ENCODE measurements at regions not wholly inside any gene's neighbourhood (a gene's known extent, or its start where the extent isn't known, plus 50 kb on each side); places are given as distances from the start of the nearest gene placed in this dataset.

DNA sequence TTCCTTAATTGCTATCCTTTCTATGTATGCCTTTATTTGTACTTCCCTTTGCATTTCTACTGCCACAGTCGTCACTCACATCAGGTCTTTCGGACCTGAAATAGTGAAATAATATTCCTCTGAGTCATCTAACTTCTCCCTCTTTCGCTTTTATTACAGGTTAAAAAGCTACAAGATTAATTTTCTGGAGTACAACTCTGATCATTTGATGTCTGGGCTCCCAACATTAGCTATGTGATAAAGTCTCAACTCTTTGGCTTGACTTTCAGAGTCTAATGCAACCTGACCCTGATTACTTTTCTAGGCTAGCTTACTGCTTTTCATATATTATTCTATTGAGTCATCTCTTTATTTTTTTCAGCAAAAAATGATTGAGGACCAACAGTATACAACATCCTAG, 638.8 kb upstream of the WWC1 start:
- Mint-ChIP-seq H3K27ac (no peak overlapping the region), H3K27me3 (peaks cover 0 to 4% (median 0%) of the 10 kb centered on the region in 5 donors), H3K4me1 (no peaks in the 10 kb centered on the region), H3K36me3 (no peaks in the 10 kb centered on the region), H3K9me3 (peaks cover 0 to 16% (median 0%) of the 10 kb centered on the region in 9 donors), H3K4me3 (no peak overlapping the region)
- no peak for DNase-seq
- POLR2A ChIA-PET = no interaction called here
- no peak for ATAC-seq

GRCh38 chr5:167653645-167654106, 637.8 kb upstream of the WWC1 start:
- POLR2A ChIA-PET = no interaction called here
- H3K4me3 Mint-ChIP-seq = no peak overlapping the region
- H3K27ac Mint-ChIP-seq = no peak overlapping the region
- DNase-seq = no peak
- no peaks in the 10 kb centered on the region for H3K36me3 Mint-ChIP-seq
- H3K9me3 Mint-ChIP-seq = peaks cover 0 to 16% (median 0%) of the 10 kb centered on the region in 9 donors
- ATAC-seq = no peak
- H3K27me3 Mint-ChIP-seq = peaks cover 0 to 4% (median 0%) of the 10 kb centered on the region in 5 donors
- no peaks in the 10 kb centered on the region for H3K4me1 Mint-ChIP-seq

DNA sequence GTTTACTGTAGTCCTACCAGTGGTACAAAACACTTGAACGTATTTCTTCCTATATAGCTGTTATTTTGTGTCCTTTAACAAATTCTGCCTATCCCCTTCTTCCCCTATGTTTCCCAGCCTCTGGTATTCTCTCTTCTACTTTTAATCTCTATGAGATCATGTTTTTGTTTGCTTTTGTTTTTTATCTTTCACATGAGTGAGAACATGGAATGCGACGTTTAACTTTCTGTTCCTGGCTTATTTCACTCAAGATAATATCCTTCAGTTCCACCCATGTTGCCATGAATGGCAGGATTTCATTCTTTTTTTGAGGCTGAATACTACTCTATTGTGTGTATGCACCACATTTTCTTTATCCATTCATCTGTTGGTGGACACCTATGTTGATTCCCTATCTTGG, 634.4 kb upstream of the WWC1 start:
- DNase-seq (no peak), ATAC-seq (no peak)
- H3K9me3 Mint-ChIP-seq = peaks cover 0 to 10% (median 0%) of the 10 kb centered on the region in 9 donors
- no peak overlapping the region for H3K4me3 Mint-ChIP-seq
- POLR2A ChIA-PET = no interaction called here
- no peaks in the 10 kb centered on the region for H3K36me3 Mint-ChIP-seq
- H3K27ac Mint-ChIP-seq = no peak overlapping the region
- no peaks in the 10 kb centered on the region for H3K4me1 Mint-ChIP-seq
- H3K27me3 Mint-ChIP-seq = peaks cover 0 to 4% (median 0%) of the 10 kb centered on the region in 5 donors

DNA sequence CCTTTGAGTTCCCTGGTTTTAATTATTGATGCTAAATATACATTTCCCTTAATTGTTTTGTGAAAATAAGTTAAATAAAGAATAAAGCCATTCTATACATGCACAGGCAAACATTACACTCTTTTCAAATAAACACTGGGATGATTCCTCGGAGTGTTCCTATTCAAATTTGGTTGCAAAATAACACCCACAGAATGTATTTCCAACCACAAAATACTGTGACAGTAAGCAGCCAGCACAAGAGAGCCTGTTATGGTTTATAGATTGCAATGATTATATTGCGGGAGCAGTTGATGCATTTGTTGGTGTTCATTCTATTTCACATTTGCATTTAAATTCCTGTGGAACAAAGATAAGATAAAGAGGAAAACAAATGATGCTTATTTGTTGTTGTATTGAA, 632.6 kb upstream of the WWC1 start:
- ATAC-seq (no peak), DNase-seq (no peak)
- POLR2A ChIA-PET = no interaction called here

GRCh38 chr5:167661605-167662004, 629.8 kb upstream of the WWC1 start:
- Mint-ChIP-seq H3K27me3 (peaks cover 0 to 4% (median 0%) of the 10 kb centered on the region in 5 donors), H3K4me3 (no peak overlapping the region), H3K9me3 (peaks cover 0 to 4% (median 0%) of the 10 kb centered on the region in 9 donors), H3K27ac (no peak overlapping the region), H3K36me3 (no peaks in the 10 kb centered on the region), H3K4me1 (no peaks in the 10 kb centered on the region)
- DNase-seq = no peak
- ATAC-seq = no peak
- POLR2A ChIA-PET = no interaction called here

More for the DNA sequence above, 632.6 kb upstream of the WWC1 start:
- Mint-ChIP-seq H3K9me3 (peaks cover 0 to 4% (median 0%) of the 10 kb centered on the region in 9 donors), H3K36me3 (no peaks in the 10 kb centered on the region), H3K27me3 (peaks cover 0 to 4% (median 0%) of the 10 kb centered on the region in 5 donors), H3K4me1 (no peaks in the 10 kb centered on the region), H3K4me3 (no peak overlapping the region), H3K27ac (no peak overlapping the region)

DNA sequence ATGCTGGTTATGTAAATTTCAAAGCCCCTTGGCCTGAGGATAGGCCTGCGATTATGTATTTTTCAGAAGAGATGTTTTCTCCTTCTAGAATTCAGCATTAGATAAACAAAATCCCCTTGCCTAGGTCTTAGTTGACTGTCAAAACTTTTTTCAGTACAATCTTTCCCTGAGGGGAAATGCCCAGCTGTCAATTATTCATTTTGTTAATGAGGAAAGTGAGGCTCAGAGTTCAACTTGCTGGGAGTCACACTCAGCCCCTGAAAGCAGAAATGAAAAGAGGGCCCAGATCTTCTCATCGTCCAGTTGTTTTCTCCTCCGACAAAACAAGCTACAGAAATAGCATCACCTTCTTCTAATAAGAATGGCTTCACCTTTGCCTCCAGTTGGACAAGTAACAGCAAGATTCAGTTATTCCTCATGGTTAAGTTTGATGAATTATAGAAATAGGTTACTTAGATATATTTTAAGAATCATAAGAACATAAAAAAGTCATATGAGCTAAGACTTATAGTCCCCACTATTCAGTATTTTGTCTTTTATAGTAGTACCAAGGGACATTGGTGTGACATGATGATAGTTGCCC, 627.1 kb upstream of the WWC1 start:
- no peak for ATAC-seq
- no peaks in the 10 kb centered on the region for H3K9me3 Mint-ChIP-seq
- DNase-seq = no peak
- H3K27me3 Mint-ChIP-seq = no peaks in the 10 kb centered on the region
- POLR2A ChIA-PET = no interaction called here
- no peaks in the 10 kb centered on the region for H3K4me1 Mint-ChIP-seq
- H3K4me3 Mint-ChIP-seq = no peak overlapping the region
- H3K27ac Mint-ChIP-seq = no peak overlapping the region
- no peaks in the 10 kb centered on the region for H3K36me3 Mint-ChIP-seq

- ATAC-seq (no peak), DNase-seq (no peak)
- H3K27me3 Mint-ChIP-seq = peaks cover 0 to under 1% (median 0%) of the 10 kb centered on the region in 5 donors
- no peak overlapping the region for H3K4me3 Mint-ChIP-seq
- H3K9me3 Mint-ChIP-seq = peaks cover 0 to under 1% (median 0%) of the 10 kb centered on the region in 9 donors
- no peaks in the 10 kb centered on the region for H3K36me3 Mint-ChIP-seq
- POLR2A ChIA-PET = no interaction called here
- no peak overlapping the region for H3K27ac Mint-ChIP-seq
- no peaks in the 10 kb centered on the region for H3K4me1 Mint-ChIP-seq
Observed at GRCh38 chr5:167665841-167666375, 625.5 kb upstream of the WWC1 start.

DNA sequence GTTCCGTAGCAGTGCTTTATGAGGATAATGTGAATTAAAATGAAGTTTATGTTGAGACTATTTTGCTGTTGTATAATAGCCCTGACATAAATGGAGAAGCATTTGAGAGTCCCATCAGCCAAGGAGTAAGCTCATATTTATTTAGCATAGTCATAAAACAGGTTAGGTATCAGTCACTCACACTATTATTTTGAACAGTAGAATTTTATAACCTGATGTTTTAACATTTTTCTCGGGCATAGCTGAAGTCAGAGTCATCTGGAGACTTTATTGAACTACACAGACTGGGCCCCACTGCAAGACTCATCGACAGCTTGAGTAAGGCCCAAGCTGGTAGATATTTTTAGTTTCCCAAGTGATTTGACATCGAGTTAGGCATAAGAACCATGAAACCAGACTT, 620.3 kb upstream of the WWC1 start:
- H3K9me3 Mint-ChIP-seq = peaks cover 0 to 9% (median under 1%) of the 10 kb centered on the region in 9 donors
- ATAC-seq = no peak
- DNase-seq = no peak
- no peak overlapping the region for H3K4me3 Mint-ChIP-seq
- no peaks in the 10 kb centered on the region for H3K4me1 Mint-ChIP-seq
- H3K27ac Mint-ChIP-seq = no peak overlapping the region
- H3K27me3 Mint-ChIP-seq = peaks cover 0 to 2% (median 0%) of the 10 kb centered on the region in 5 donors
- POLR2A ChIA-PET = no interaction called here
- H3K36me3 Mint-ChIP-seq = no peaks in the 10 kb centered on the region

GRCh38 chr5:167673942-167674341, 617.5 kb upstream of the WWC1 start:
- Mint-ChIP-seq H3K27ac (no peak overlapping the region), H3K4me1 (no peaks in the 10 kb centered on the region), H3K36me3 (no peaks in the 10 kb centered on the region), H3K27me3 (peaks cover 0 to 2% (median 0%) of the 10 kb centered on the region in 5 donors), H3K4me3 (no peak overlapping the region), H3K9me3 (peaks cover 0 to 18% (median 5%) of the 10 kb centered on the region in 9 donors)
- POLR2A ChIA-PET = no interaction called here
- ATAC-seq = no peak
- no peak for DNase-seq

DNA sequence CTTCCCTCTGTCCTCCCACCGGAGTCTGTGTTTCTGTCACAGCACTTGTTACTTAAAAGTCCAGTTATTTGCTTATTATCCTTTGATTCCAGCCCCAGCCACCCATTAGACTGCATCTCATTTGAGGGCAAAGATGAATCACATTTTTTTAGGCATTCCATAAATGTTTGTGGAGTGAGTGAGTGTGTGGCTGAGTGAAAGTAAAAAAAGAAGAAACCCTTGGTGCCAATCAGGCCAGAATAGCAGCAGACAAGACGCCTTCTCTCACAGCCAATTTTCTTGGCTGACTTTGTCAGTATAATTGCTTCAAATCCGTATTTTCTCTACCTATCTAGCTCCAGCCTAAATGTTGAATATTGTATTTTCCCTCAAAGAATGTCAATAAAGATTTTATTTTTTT, 613.0 kb upstream of the WWC1 start:
- POLR2A ChIA-PET = no interaction called here
- no peaks in the 10 kb centered on the region for H3K4me1 Mint-ChIP-seq
- no peak for DNase-seq
- no peak for ATAC-seq
- H3K27ac Mint-ChIP-seq = no peak overlapping the region
- H3K9me3 Mint-ChIP-seq = peaks cover 3 to 40% (median 10%) of the 10 kb centered on the region in 9 donors
- no peaks in the 10 kb centered on the region for H3K27me3 Mint-ChIP-seq
- H3K36me3 Mint-ChIP-seq = no peaks in the 10 kb centered on the region
- no peak overlapping the region for H3K4me3 Mint-ChIP-seq

- ATAC-seq (no peak), DNase-seq (no peak)
- Mint-ChIP-seq H3K4me1 (no peaks in the 10 kb centered on the region), H3K27me3 (no peaks in the 10 kb centered on the region), H3K36me3 (no peaks in the 10 kb centered on the region), H3K27ac (no peak overlapping the region), H3K9me3 (peaks cover 3 to 45% (median 8%) of the 10 kb centered on the region in 9 donors), H3K4me3 (no peak overlapping the region)
- POLR2A ChIA-PET = no interaction called here
Observed at GRCh38 chr5:167684251-167684650, 607.2 kb upstream of the WWC1 start.

GRCh38 chr5:167688341-167689130, 602.9 kb upstream of the WWC1 start:
- H3K4me1 Mint-ChIP-seq = no peaks in the 10 kb centered on the region
- H3K9me3 Mint-ChIP-seq = peaks cover 0 to 21% (median 3%) of the 10 kb centered on the region in 9 donors
- no peaks in the 10 kb centered on the region for H3K36me3 Mint-ChIP-seq
- POLR2A ChIA-PET = no interaction called here
- no peak overlapping the region for H3K4me3 Mint-ChIP-seq
- H3K27ac Mint-ChIP-seq = peak overlapping the region in 1 of 10 donors; percentile 20
- no peaks in the 10 kb centered on the region for H3K27me3 Mint-ChIP-seq
- ATAC-seq (no peak), DNase-seq (no peak)

DNA sequence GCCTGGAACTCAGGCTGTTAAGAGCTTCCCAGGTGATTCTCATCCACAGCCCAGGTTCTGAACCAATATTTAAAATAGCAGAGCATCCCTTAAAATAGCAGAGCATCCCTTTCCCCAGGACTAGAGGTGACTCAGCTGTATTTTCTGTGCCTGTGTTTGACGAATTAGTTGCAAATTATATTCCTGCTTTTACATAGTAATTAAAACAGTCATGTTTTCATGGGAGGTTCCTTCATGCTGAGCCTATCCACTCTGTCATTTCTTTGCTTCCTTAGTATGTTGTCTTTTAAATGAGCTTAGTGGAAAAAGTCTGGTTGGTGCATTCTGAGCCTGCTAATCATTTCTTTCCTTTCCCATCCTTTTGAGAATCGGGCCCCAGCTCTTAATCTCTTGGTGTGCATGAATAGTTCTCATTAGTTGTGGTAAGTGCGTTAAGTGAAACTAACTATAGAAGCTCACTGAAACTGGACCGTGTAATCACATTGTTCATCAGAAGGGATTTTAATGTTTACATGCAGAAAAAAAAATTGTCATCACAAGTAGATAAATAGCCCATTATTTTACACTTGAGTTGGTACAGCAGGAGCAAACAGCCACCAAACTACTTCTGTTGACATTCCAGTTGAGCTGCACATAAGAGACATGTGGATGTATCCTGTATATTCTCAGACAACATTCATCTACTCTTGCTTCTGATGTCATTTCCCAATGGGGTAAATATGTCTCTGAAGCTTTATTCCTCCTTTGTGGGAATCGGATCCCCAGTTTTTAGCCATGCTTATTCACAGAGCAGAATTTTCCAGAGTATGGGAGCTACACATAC, 596.9 kb upstream of the WWC1 start:
- H3K9me3 Mint-ChIP-seq = peaks cover 0 to 13% (median 4%) of the 10 kb centered on the region in 9 donors
- H3K4me1 Mint-ChIP-seq = no peaks in the 10 kb centered on the region
- no peak overlapping the region for H3K27ac Mint-ChIP-seq
- POLR2A ChIA-PET = no interaction called here
- DNase-seq (no peak), ATAC-seq (no peak)
- no peaks in the 10 kb centered on the region for H3K36me3 Mint-ChIP-seq
- H3K27me3 Mint-ChIP-seq = no peaks in the 10 kb centered on the region
- no peak overlapping the region for H3K4me3 Mint-ChIP-seq
